Pancreas (tissue), 10 donors: ENCODE measurements at regions not wholly inside any gene's neighbourhood (a gene's known extent, or its start where the extent isn't known, plus 50 kb on each side); places are given as distances from the start of the nearest gene placed in this dataset.

ENCODE experiments used
- ATAC-seq, 4 donors: fragments of 200-7000 bp; cut with Tn5 transposase; one replicate each; pipeline versions ENCODE4 v1.8.0 to v1.9.1; 2020; ENCODE audit warnings: mild to moderate bottlenecking in 4 of 4, moderate library complexity in 4 of 4
- DNase-seq, 6 donors: peaks; one replicate each; pipeline ENCODE4 v3.0.0-alpha.2; 2020
- FAIRE-seq: peaks from 2 replicates; lab custom pipeline; 2012; peaks lifted over from hg19 to GRCh38; lab: Jason Lieb, UNC
- H3K27ac ChIP-seq, 4 donors: fragments of 200-600 bp; sonication (generic); 1 replicate in 3 of 4; 2 replicates in 1 of 4; pipeline versions ENCODE4 v1.5.0 to v1.8.0; 2020
- H3K27me3 ChIP-seq, 4 donors: fragments of 200-600 bp; one replicate each; pipeline ENCODE4 v1.8.0; 2021
- H3K36me3 ChIP-seq, 3 donors: fragments of 200-600 bp; sonication (generic) in 1 of 3; one replicate each; pipeline versions ENCODE4 v1.5.0 to v1.8.0; 2020 to 2021
- H3K4me1 ChIP-seq, 3 donors: fragments of 200-600 bp; one replicate each; pipeline ENCODE4 v1.8.0; 2021
- H3K4me3 ChIP-seq, 4 donors: fragments of 200-600 bp; sonication (generic) in 2 of 4; one replicate each; pipeline versions ENCODE4 v1.5.0 to v1.8.0; 2020 to 2021
- H3K9me3 ChIP-seq, 4 donors: fragments of 200-600 bp; one replicate each; pipeline ENCODE4 v1.8.0; 2021
- CTCF ChIP-seq, 4 donors: fragments of 200-600 bp; sonication (generic) in 3 of 4; IDR thresholded peaks; one replicate each; pipeline versions ENCODE4 v1.5.0 to v1.8.0; 2021; ENCODE audit warnings: antibody characterized with exemption in 4 of 4
- WGBS, 2 donors: extraction: QIAGEN DNeasy Blood & Tissue Kit; methylation state at CpG; one replicate each; pipeline ENCODE4 v1.1.7; 2013; 5-methylcytosine and 5-hydroxymethylcytosine counted together
- intact Hi-C, 3 donors: fragments of 100-400 bp; cut with DNase I; formaldehyde crosslinking; loops; one replicate each; pipeline versions ENCODE4 v1.11.1 to v1.14.2; 2022
- donor health status: healthy with polysubstance abuse.
- donor health status: DM: no; HTN: no; CAD: no; lungs with moderate emphysema.
- donor health status: DM: no; HTN: no; CAD: no.
- donor health status: control.
- donor health status: control.
- donor health status: Bipolar disorder and iron deficiency.
- donor health status: DM: yes; HTN: yes; CAD: no.
- donor health status: DM: no; HTN: no; CAD: no.
- donor health status: DM: no; HTN: no; CAD: no.
- donor health status: DM: yes; HTN: yes; CAD: no.

- H3K9me3 ChIP-seq = no peaks in the 10 kb centered on the region
- no peaks in the 10 kb centered on the region for H3K36me3 ChIP-seq
- TF ChIP-seq CTCF (IDR thresholded peaks at IDR 0.05) = no peak
- H3K4me1 ChIP-seq = no peaks in the 10 kb centered on the region
- H3K27ac ChIP-seq = no peak overlapping the region
- 75 to 87% methylated on average over 3 of the region's 3 CpGs for WGBS, 2 donors
- FAIRE-seq = no peak
- intact Hi-C loops = no loop called here
- no peaks in the 10 kb centered on the region for H3K27me3 ChIP-seq
- no peak for ATAC-seq
- no peak overlapping the region for H3K4me3 ChIP-seq
- DNase-seq = no peak
Measured at GRCh38 chr15:57785959-57786358, 79.4 kb downstream of the POLR2M start.

- no peak overlapping the region for H3K4me3 ChIP-seq
- intact Hi-C loops = no loop called here
- no peak for DNase-seq
- no peaks in the 10 kb centered on the region for H3K27me3 ChIP-seq
- 47 to 64% methylated on average over 2 of the region's 2 CpGs for WGBS, 2 donors
- no peak overlapping the region for H3K27ac ChIP-seq
- H3K9me3 ChIP-seq = no peaks in the 10 kb centered on the region
- no peak for TF ChIP-seq CTCF (IDR thresholded peaks at IDR 0.05)
- no peak for ATAC-seq
- FAIRE-seq = no peak
- H3K36me3 ChIP-seq = no peaks in the 10 kb centered on the region
- H3K4me1 ChIP-seq = no peaks in the 10 kb centered on the region
Measured at GRCh38 chr15:57789225-57789624, 82.7 kb downstream of the POLR2M start.

- 77 to 81% methylated on average over 9 of the region's 9 CpGs for WGBS, 2 donors
- intact Hi-C loops = no loop called here
- no peaks in the 10 kb centered on the region for H3K36me3 ChIP-seq
- ATAC-seq = no peak
- no peaks in the 10 kb centered on the region for H3K27me3 ChIP-seq
- no peak overlapping the region for H3K27ac ChIP-seq
- no peak for DNase-seq
- no peaks in the 10 kb centered on the region for H3K9me3 ChIP-seq
- TF ChIP-seq CTCF (IDR thresholded peaks at IDR 0.05) = no peak
- FAIRE-seq = no peak
- no peak overlapping the region for H3K4me3 ChIP-seq
- no peaks in the 10 kb centered on the region for H3K4me1 ChIP-seq
Measured at GRCh38 chr15:57792724-57793449, 86.4 kb downstream of the POLR2M start.

GRCh38 chr15:57795261-57795660, 88.7 kb downstream of the POLR2M start:
- no peak overlapping the region for H3K27ac ChIP-seq
- H3K36me3 ChIP-seq = no peaks in the 10 kb centered on the region
- ATAC-seq = no peak
- no peak for DNase-seq
- no peaks in the 10 kb centered on the region for H3K4me1 ChIP-seq
- FAIRE-seq = no peak
- no peak overlapping the region for H3K4me3 ChIP-seq
- WGBS, 2 donors = 77 to 82% methylated on average over 6 of the region's 6 CpGs
- intact Hi-C loops = no loop called here
- H3K27me3 ChIP-seq = no peaks in the 10 kb centered on the region
- H3K9me3 ChIP-seq = no peaks in the 10 kb centered on the region
- TF ChIP-seq CTCF (IDR thresholded peaks at IDR 0.05) = no peak

- ATAC-seq (no peak), DNase-seq (no peak), FAIRE-seq (no peak)
- no peak overlapping the region for H3K27ac ChIP-seq
- intact Hi-C loops = no loop called here
- TF ChIP-seq CTCF (IDR thresholded peaks at IDR 0.05) = no peak
- H3K4me1 ChIP-seq = no peaks in the 10 kb centered on the region
- H3K27me3 ChIP-seq = no peaks in the 10 kb centered on the region
- H3K36me3 ChIP-seq = no peaks in the 10 kb centered on the region
- H3K9me3 ChIP-seq = no peaks in the 10 kb centered on the region
- 93 to 96% methylated on average over 1 of the region's 1 CpG for WGBS, 2 donors
- no peak overlapping the region for H3K4me3 ChIP-seq
Measured at GRCh38 chr15:57796146-57796545, 89.6 kb downstream of the POLR2M start.
